IMR-90 (cell line): ENCODE measurements at regions not wholly inside any gene's neighbourhood (a gene's known extent, or its start where the extent isn't known, plus 50 kb on each side); places are given as distances from the start of the nearest gene placed in this dataset.

Experiments
- ATAC-seq: fragments of 200-7000 bp; cut with Tn5 transposase; 2 replicates; pipeline ENCODE4 v1.9.1; 2020; ENCODE audit warnings: low read depth, mild to moderate bottlenecking, moderate library complexity
- BruUV-seq: library from RNA; stranded (reverse); fragments of 400-500 nt; replicated peaks from 2 replicates; lab custom pipeline; 2021; lab: Mats Ljungman, UMichigan
- CTCF ChIA-PET: fragments of 300-600 bp; formaldehyde crosslinking; extraction: SDS; loops from one replicate; lab custom pipeline; 2021; ENCODE audit warnings: antibody characterized with exemption; lab: Yijun Ruan, JAX
- POLR2A ChIA-PET: fragments of 300-600 bp; sonication (Branson Sonifier 250); formaldehyde crosslinking; loops from one replicate; lab custom pipeline; 2022; ENCODE audit warnings: antibody characterized with exemption; ENCODE audit not compliant: unreplicated experiment; lab: Charles Lee
- DNase-seq: peaks from one replicate; pipeline ENCODE4 v3.0.0; 2013
- H2AFZ ChIP-seq: replicated peaks from 2 replicates; pipeline ENCODE3; 2013; ENCODE audit warnings: low read length, mild to moderate bottlenecking; ENCODE audit not compliant: poor library complexity
- H2AK5ac ChIP-seq: 2 replicates; pipeline ENCODE4 v1.6.1; 2013; ENCODE audit warnings: low read depth, low read length, inconsistent platforms
- H2AK9ac ChIP-seq: replicated peaks from 2 replicates; pipeline ENCODE3; 2013; ENCODE audit warnings: mild to moderate bottlenecking, low read depth, low read length, moderate library complexity; ENCODE audit not compliant: poor library complexity
- H2BK120ac ChIP-seq: 2 replicates; pipeline ENCODE4 v1.6.1; 2013; ENCODE audit warnings: low read depth, low read length, inconsistent platforms
- H2BK15ac ChIP-seq: 3 replicates; pipeline ENCODE4 v1.6.1; 2013; ENCODE audit warnings: low read depth, low read length, inconsistent platforms
- H2BK20ac ChIP-seq: 2 replicates; pipeline ENCODE4 v1.6.1; 2013; ENCODE audit warnings: low read depth, mild to moderate bottlenecking, inconsistent platforms, low read length, moderate library complexity
- H2BK5ac ChIP-seq: 2 replicates; pipeline ENCODE4 v1.6.1; 2013; ENCODE audit warnings: mild to moderate bottlenecking, low read depth, low read length, inconsistent platforms; ENCODE audit not compliant: poor library complexity, severe bottlenecking
- H3K14ac ChIP-seq: replicated peaks from 2 replicates; pipeline ENCODE4 v1.6.1; 2013; ENCODE audit warnings: low read depth, low read length, inconsistent platforms
- H3K18ac ChIP-seq: 2 replicates; pipeline ENCODE4 v1.6.1; 2013; ENCODE audit warnings: low read depth, low read length, control low read depth
- H3K23ac ChIP-seq: 2 replicates; pipeline ENCODE4 v1.6.1; 2013; ENCODE audit warnings: low read depth, low read length, inconsistent platforms
- H3K27ac ChIP-seq: 2 replicates; pipeline ENCODE4 v1.5.1; 2013; ENCODE audit warnings: mild to moderate bottlenecking, control low read depth, low read length; ENCODE audit not compliant: insufficient read depth
- H3K27me3 ChIP-seq: 2 replicates; pipeline ENCODE4 v1.6.1; 2013; ENCODE audit warnings: low read length; ENCODE audit not compliant: control insufficient read depth, insufficient read depth
- H3K36me3 ChIP-seq: 2 replicates; pipeline ENCODE4 v1.6.1; 2013; ENCODE audit warnings: low read length, mixed read lengths; ENCODE audit not compliant: control insufficient read depth, insufficient read depth
- H3K4ac ChIP-seq: 2 replicates; pipeline ENCODE4 v1.6.1; 2013; ENCODE audit warnings: low read depth, low read length, inconsistent platforms
- H3K4me1 ChIP-seq: 2 replicates; pipeline ENCODE4 v1.6.1; 2013; ENCODE audit warnings: low read length, mixed read lengths; ENCODE audit not compliant: control insufficient read depth, insufficient read depth
- H3K4me2 ChIP-seq: 2 replicates; pipeline ENCODE4 v1.6.1; 2013; ENCODE audit warnings: low read depth, mild to moderate bottlenecking, control low read depth, low read length, moderate library complexity
- H3K4me3 ChIP-seq: 2 replicates; pipeline ENCODE4 v1.5.1; 2013; ENCODE audit warnings: low read depth, mild to moderate bottlenecking, control low read depth, low read length, moderate library complexity; ENCODE audit not compliant: insufficient read depth
- H3K56ac ChIP-seq: 2 replicates; pipeline ENCODE4 v1.6.1; 2013; ENCODE audit warnings: low read length, inconsistent platforms; ENCODE audit not compliant: insufficient read depth; ENCODE audit errors: extremely low read depth
- H3K79me1 ChIP-seq, 2 experiments: 2 replicates each; pipeline ENCODE4 v1.6.1; 2013; ENCODE audit warnings: low read length in 2 of 2, inconsistent platforms in 1 of 2, low read depth in 1 of 2
- H3K9ac ChIP-seq: 2 replicates; pipeline ENCODE4 v1.6.1; 2013; ENCODE audit warnings: low read depth, low read length, control low read depth
- H3K9me1 ChIP-seq: 2 replicates; pipeline ENCODE4 v1.6.1; 2013; ENCODE audit warnings: low read length, inconsistent platforms; ENCODE audit not compliant: insufficient read depth
- H3K9me3 ChIP-seq: 2 replicates; pipeline ENCODE4 v1.6.1; 2013; ENCODE audit warnings: low read length; ENCODE audit not compliant: control insufficient read depth, insufficient read depth
- H4K20me1 ChIP-seq: 2 replicates; pipeline ENCODE4 v1.6.1; 2013; ENCODE audit warnings: low read length, inconsistent platforms; ENCODE audit not compliant: insufficient read depth
- H4K5ac ChIP-seq: 2 replicates; pipeline ENCODE4 v1.6.1; 2013; ENCODE audit warnings: mild to moderate bottlenecking, low read depth, low read length, control low read depth
- H4K8ac ChIP-seq, 2 experiments: 2 replicates each; pipeline ENCODE4 v1.6.1; 2013; ENCODE audit warnings: low read depth in 2 of 2, low read length in 2 of 2, control low read depth in 1 of 2, inconsistent platforms in 1 of 2
- H4K91ac ChIP-seq: 2 replicates; pipeline ENCODE4 v1.6.1; 2013; ENCODE audit warnings: low read depth, low read length, inconsistent platforms; ENCODE audit not compliant: insufficient read depth
- BHLHE40 ChIP-seq: fragments of 150-350 bp; IDR thresholded peaks from 2 replicates; pipeline ENCODE4 v1.6.1; 2016; ENCODE audit warnings: mild to moderate bottlenecking, low read depth, low read length
- CEBPB ChIP-seq: IDR thresholded peaks from 2 replicates; pipeline ENCODE4 v1.6.1; 2012; ENCODE audit warnings: low read depth, low read length, improper control_type of control experiment
- CHD1 ChIP-seq: IDR thresholded peaks from 2 replicates; pipeline ENCODE4 v1.6.1; 2012; ENCODE audit warnings: low read depth, low read length, improper control_type of control experiment
- CTCF ChIP-seq: conservative IDR thresholded peaks from 2 replicates; pipeline ENCODE4 v1.5.1; 2012; ENCODE audit warnings: mild to moderate bottlenecking, low read depth, low read length, improper control_type of control experiment
- FOS ChIP-seq: fragments of 150-350 bp; IDR thresholded peaks from 2 replicates; pipeline ENCODE4 v1.6.1; 2016; ENCODE audit warnings: low read depth, low read length
- MAFK ChIP-seq: IDR thresholded peaks from 2 replicates; pipeline ENCODE4 v1.6.1; 2012; ENCODE audit warnings: low read depth, low read length, improper control_type of control experiment
- MAZ ChIP-seq: IDR thresholded peaks from 2 replicates; pipeline ENCODE4 v1.6.1; 2012; ENCODE audit warnings: low read depth, mild to moderate bottlenecking, low read length, improper control_type of control experiment, moderate library complexity, borderline replicate concordance
- MXI1 ChIP-seq: IDR thresholded peaks from 2 replicates; pipeline ENCODE4 v1.6.1; 2012; ENCODE audit warnings: low read depth, mild to moderate bottlenecking, low read length, moderate library complexity, borderline replicate concordance
- NFE2L2 ChIP-seq: fragments of 150-350 bp; IDR thresholded peaks from 2 replicates; pipeline ENCODE4 v1.6.1; 2016; ENCODE audit warnings: low read depth, mild to moderate bottlenecking, low read length
- POLR2A ChIP-seq: IDR thresholded peaks from 2 replicates; pipeline ENCODE4 v1.6.1; 2012; ENCODE audit warnings: mild to moderate bottlenecking, low read depth, low read length
- RAD21 ChIP-seq: IDR thresholded peaks from 2 replicates; pipeline ENCODE4 v1.6.1; 2012; ENCODE audit warnings: low read length, improper control_type of control experiment
- RCOR1 ChIP-seq: IDR thresholded peaks from 2 replicates; pipeline ENCODE4 v1.6.1; 2012; ENCODE audit warnings: mild to moderate bottlenecking, low read length, improper control_type of control experiment; ENCODE audit not compliant: insufficient replicate concordance
- RFX5 ChIP-seq: IDR thresholded peaks from 2 replicates; pipeline ENCODE4 v1.8.0; 2012; ENCODE audit warnings: low read depth, mild to moderate bottlenecking, low read length, moderate library complexity
- SMC3 ChIP-seq: fragments of 150-350 bp; IDR thresholded peaks from 2 replicates; pipeline ENCODE4 v1.6.1; 2016; ENCODE audit warnings: low read depth, mild to moderate bottlenecking, antibody characterized with exemption, low read length, moderate library complexity
- USF2 ChIP-seq: fragments of 150-350 bp; IDR thresholded peaks from 2 replicates; pipeline ENCODE4 v1.6.1; 2017; ENCODE audit warnings: mild to moderate bottlenecking, antibody characterized with exemption, low read length, low read depth
- WGBS, 2 experiments: methylation state at CpG; one replicate each; pipeline versions ENCODE4 v1.1.5 to v1.1.7; 2013; ENCODE audit warnings: missing lambda C conversion rate in 2 of 2; ENCODE audit not compliant: insufficient read length in 1 of 2; ENCODE audit errors: extremely low coverage in 2 of 2; 5-methylcytosine and 5-hydroxymethylcytosine counted together
- dilution Hi-C: fragments of 300-500 bp; cut with HindIII; formaldehyde crosslinking; loops from one replicate; pipeline ENCODE4 v1.14.3; 2018; ENCODE audit warnings: low sequenced_read_pairs; ENCODE audit not compliant: unreplicated experiment
- in situ Hi-C: fragments of 300-500 bp; cut with MboI; formaldehyde crosslinking; loops from 3 replicates; pipeline ENCODE4 v1.14.3; 2019; ENCODE audit warnings: low sequenced_read_pairs, inconsistent platforms, mixed read lengths
- intact Hi-C: fragments of 100-400 bp; cut with micrococcal nuclease; formaldehyde crosslinking; loops from 2 replicates; pipeline ENCODE4 v1.10.0; 2022
- TF ChIP-seq, protein P1 (sequence below): fragments of 150-350 bp; IDR thresholded peaks from 2 replicates; pipeline ENCODE4 v1.6.1; 2016; ENCODE audit warnings: low read depth, mild to moderate bottlenecking, low read length, moderate library complexity, borderline replicate concordance

GRCh38 chr12:68425998-68426397, 93.8 kb upstream of the MDM1 start:
- ChIA-PET POLR2A (no interaction called here), CTCF (no interaction called here)
- BruUV-seq, result no TSS peak
- Histone ChIP-seq H2BK15ac (peak overlapping the region; percentile 96), H3K36me3 (no peaks in the 10 kb centered on the region), H4K5ac (peak overlapping the region; percentile 78; the same call in 1 of the 2 replicates), H3K27ac (peak overlapping the region; percentile 7; the same call in 1 of the 2 replicates), H4K91ac (peak overlapping the region; percentile 84), H2AFZ (peak overlapping the region; percentile 85), H3K14ac (peak overlapping the region; percentile 94), H3K56ac (no peak overlapping the region), H3K4ac (peak overlapping the region; percentile 88), H3K9me3 (no peaks in the 10 kb centered on the region), H2BK5ac (peak overlapping the region; percentile 77), H2AK5ac (peak overlapping the region; percentile 61; the same call in 1 of the 2 replicates), H3K18ac (peak overlapping the region; percentile 94; the same call in 1 of the 2 replicates), H3K4me2 (no peak overlapping the region), H3K9ac (no peak overlapping the region), H2BK120ac (peak overlapping the region; percentile 97), H3K23ac (peak overlapping the region; percentile 74; the same call in 1 of the 2 replicates), H4K8ac (peak overlapping the region; percentile 65 to 92; a peak in 3 of 4 replicates), H3K4me3 (no peak overlapping the region), H2AK9ac (no peak overlapping the region), H3K4me1 (peaks cover 7% of the 10 kb centered on the region), H3K27me3 (no peaks in the 10 kb centered on the region), H3K9me1 (peaks cover 7% of the 10 kb centered on the region), H4K20me1 (no peaks in the 10 kb centered on the region), H3K79me1 (no peaks in the 10 kb centered on the region), H2BK20ac (peak overlapping the region; percentile 93)
- no peak for TF ChIP-seq POLR2A
- no peak for TF ChIP-seq SMC3
- TF ChIP-seq USF2, result no peak
- TF ChIP-seq MXI1, result no peak
- TF ChIP-seq BHLHE40, result no peak
- TF ChIP-seq, protein P1, sequence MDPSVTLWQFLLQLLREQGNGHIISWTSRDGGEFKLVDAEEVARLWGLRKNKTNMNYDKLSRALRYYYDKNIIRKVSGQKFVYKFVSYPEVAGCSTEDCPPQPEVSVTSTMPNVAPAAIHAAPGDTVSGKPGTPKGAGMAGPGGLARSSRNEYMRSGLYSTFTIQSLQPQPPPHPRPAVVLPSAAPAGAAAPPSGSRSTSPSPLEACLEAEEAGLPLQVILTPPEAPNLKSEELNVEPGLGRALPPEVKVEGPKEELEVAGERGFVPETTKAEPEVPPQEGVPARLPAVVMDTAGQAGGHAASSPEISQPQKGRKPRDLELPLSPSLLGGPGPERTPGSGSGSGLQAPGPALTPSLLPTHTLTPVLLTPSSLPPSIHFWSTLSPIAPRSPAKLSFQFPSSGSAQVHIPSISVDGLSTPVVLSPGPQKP, result no peak
- no peak for TF ChIP-seq CHD1
- no peak for TF ChIP-seq MAFK
- no peak for TF ChIP-seq FOS
- TF ChIP-seq NFE2L2, result no peak
- no peak for TF ChIP-seq RFX5
- no peak for TF ChIP-seq CTCF
- no peak for TF ChIP-seq MAZ
- no peak for TF ChIP-seq CEBPB
- TF ChIP-seq RAD21, result no peak
- TF ChIP-seq RCOR1, result no peak
- DNase-seq, result peak; percentile 92
- peak; percentile 90 for ATAC-seq
- dilution Hi-C loops, result no loop called here
- no CpG with 5 or more reads among the region's 2 CpGs for WGBS, 2 experiments
- intact Hi-C loops, result no loop called here
- in situ Hi-C loops, result no loop called here
